Panc1 (cell line): ENCODE measurements at regions not wholly inside any gene's neighbourhood (a gene's known extent, or its start where the extent isn't known, plus 50 kb on each side); places are given as distances from the start of the nearest gene placed in this dataset.

ENCODE experiments used
- ATAC-seq: fragments of 200-7000 bp; cut with Tn5 transposase; 2 replicates; pipeline ENCODE4 v1.9.1; 2020; ENCODE audit warnings: mild to moderate bottlenecking, moderate library complexity
- BruUV-seq: library from RNA; stranded (reverse); fragments of 400-500 nt; replicated peaks from 2 replicates; lab custom pipeline; 2021; lab: Mats Ljungman, UMichigan
- CTCF ChIA-PET: fragments of 300-600 bp; sonication (Branson Sonifier 250); formaldehyde crosslinking; loops from one replicate; lab custom pipeline; 2022; ENCODE audit warnings: antibody characterized with exemption; lab: Charles Lee
- POLR2A ChIA-PET: fragments of 300-600 bp; sonication (Branson Sonifier 250); formaldehyde crosslinking; loops from one replicate; lab custom pipeline; 2022; ENCODE audit warnings: antibody characterized with exemption; lab: Charles Lee
- DNase-seq: peaks from one replicate; pipeline ENCODE4 v3.0.0-alpha.2; 2010; ENCODE audit warnings: low read depth, low spot score
- H3K27ac ChIP-seq: 2 replicates; pipeline ENCODE4 v1.5.1; 2011; ENCODE audit warnings: mild to moderate bottlenecking, low read length, inconsistent platforms
- H3K27me3 ChIP-seq: fragments of 200-500 bp; sonication (Bioruptor generic); 2 replicates; pipeline ENCODE4 v1.6.0; 2014; ENCODE audit warnings: low read length, inconsistent platforms; ENCODE audit not compliant: control insufficient read depth, insufficient read depth
- H3K36me3 ChIP-seq: fragments of 200-500 bp; sonication (Bioruptor generic); 2 replicates; pipeline ENCODE4 v1.5.1; 2014; ENCODE audit warnings: inconsistent platforms, mild to moderate bottlenecking, low read length, moderate library complexity; ENCODE audit not compliant: control insufficient read depth, insufficient read depth
- H3K4me1 ChIP-seq: 2 replicates; pipeline ENCODE4 v1.5.1; 2011; ENCODE audit warnings: inconsistent platforms, mild to moderate bottlenecking, low read length, moderate library complexity; ENCODE audit not compliant: control insufficient read depth, insufficient read depth
- H3K4me3 ChIP-seq, 2 experiments: 2 replicates each; pipeline ENCODE4 v1.5.1; 2011 to 2012; ENCODE audit warnings: low read depth in 2 of 2, low read length in 2 of 2, mild to moderate bottlenecking in 2 of 2, inconsistent platforms in 1 of 2, moderate library complexity in 1 of 2
- H3K9me3 ChIP-seq: fragments of 200-500 bp; sonication (Bioruptor generic); 2 replicates; pipeline ENCODE4 v1.5.1; 2014; ENCODE audit warnings: low read depth, mild to moderate bottlenecking, inconsistent platforms, low read length, moderate library complexity; ENCODE audit not compliant: control insufficient read depth, insufficient read depth
- POLR2AphosphoS5 ChIP-seq: IDR thresholded peaks from 2 replicates; pipeline ENCODE4 v1.6.1; 2012; ENCODE audit warnings: mild to moderate bottlenecking, low read depth, low read length, moderate library complexity
- SIN3A ChIP-seq: IDR thresholded peaks from 2 replicates; pipeline ENCODE4 v1.6.1; 2012; ENCODE audit warnings: low read depth, mild to moderate bottlenecking, low read length, moderate library complexity, borderline replicate concordance; ENCODE audit not compliant: insufficient read depth
- TCF7L2 ChIP-seq: IDR thresholded peaks from 2 replicates; pipeline ENCODE4 v1.6.1; 2011; ENCODE audit warnings: mild to moderate bottlenecking, low read depth, low read length, inconsistent platforms
- in situ Hi-C: cut with HindIII; loops from 2 replicates; pipeline ENCODE4 v1.10.0; 2016; ENCODE audit warnings: low sequenced_read_pairs, low pct_unique_long_range_greater_than_20kb
- intact Hi-C: fragments of 100-400 bp; cut with micrococcal nuclease; formaldehyde crosslinking; loops from one replicate; pipeline ENCODE4 v1.10.0; 2022; ENCODE audit not compliant: unreplicated experiment
- TF ChIP-seq, protein P1 (sequence below): fragments of 450-650 bp; IDR thresholded peaks from 2 replicates; pipeline ENCODE4 v1.5.1; 2017; ENCODE audit warnings: mild to moderate bottlenecking
- TF ChIP-seq, protein P2 (sequence below), 2 experiments: IDR thresholded peaks; 2 replicates each; pipeline ENCODE4 v1.6.1; 2011 to 2012; ENCODE audit warnings: low read depth in 2 of 2, control low read depth in 1 of 2, low read length in 1 of 2, mild to moderate bottlenecking in 1 of 2, moderate library complexity in 1 of 2; ENCODE audit not compliant: insufficient read depth in 1 of 2

DNA sequence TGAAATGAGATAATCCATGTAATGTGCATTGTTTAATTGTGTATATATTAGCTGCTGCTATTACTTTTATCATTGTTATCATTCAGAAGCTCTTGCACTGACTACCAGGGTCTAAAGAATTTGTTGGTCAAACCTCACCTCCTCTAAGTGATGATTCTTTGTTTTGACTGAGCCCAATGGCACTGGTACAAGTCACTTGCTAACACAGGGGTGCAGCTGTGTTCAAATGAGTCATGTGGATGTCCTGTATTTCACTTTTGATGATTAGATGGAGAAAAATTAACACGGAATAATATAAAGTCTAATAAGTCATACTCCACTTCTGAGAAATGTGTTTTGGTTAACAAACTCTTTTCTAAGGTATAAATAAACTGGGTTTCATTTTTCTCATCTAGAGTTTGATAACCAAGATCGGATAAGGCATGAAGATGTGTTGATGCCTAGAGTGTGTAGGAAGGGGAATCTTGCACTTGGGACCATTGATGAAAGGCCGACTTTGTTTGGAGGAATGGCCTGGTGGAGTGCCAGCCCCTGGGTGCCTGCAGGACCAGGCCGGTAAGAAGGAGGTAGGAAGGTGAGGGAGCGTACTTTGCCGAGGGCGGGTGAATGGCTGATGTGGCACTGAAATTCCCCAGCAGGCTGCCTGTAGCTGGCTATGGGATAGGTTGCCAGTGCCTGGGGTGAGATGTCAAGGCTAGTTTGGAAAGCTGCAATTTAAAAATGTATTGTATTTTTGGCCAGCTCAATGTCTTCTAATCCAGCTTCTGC is 244.7 kb upstream of the ZPLD1 start:
- Histone ChIP-seq H3K4me1 (no peaks in the 10 kb centered on the region), H3K9me3 (peaks cover 3% of the 10 kb centered on the region; the same call in 1 of the 2 replicates), H3K27me3 (no peaks in the 10 kb centered on the region), H3K4me3 (no peak overlapping the region), H3K36me3 (no peaks in the 10 kb centered on the region), H3K27ac (no peak overlapping the region)
- ChIA-PET CTCF (no interaction called here), POLR2A (interaction anchor here (0.7 kb wide), 1 partner anchor 72 kb away, joined by 3 read pairs; no protein-coding TSS in a partner anchor)
- TF ChIP-seq, protein P1, sequence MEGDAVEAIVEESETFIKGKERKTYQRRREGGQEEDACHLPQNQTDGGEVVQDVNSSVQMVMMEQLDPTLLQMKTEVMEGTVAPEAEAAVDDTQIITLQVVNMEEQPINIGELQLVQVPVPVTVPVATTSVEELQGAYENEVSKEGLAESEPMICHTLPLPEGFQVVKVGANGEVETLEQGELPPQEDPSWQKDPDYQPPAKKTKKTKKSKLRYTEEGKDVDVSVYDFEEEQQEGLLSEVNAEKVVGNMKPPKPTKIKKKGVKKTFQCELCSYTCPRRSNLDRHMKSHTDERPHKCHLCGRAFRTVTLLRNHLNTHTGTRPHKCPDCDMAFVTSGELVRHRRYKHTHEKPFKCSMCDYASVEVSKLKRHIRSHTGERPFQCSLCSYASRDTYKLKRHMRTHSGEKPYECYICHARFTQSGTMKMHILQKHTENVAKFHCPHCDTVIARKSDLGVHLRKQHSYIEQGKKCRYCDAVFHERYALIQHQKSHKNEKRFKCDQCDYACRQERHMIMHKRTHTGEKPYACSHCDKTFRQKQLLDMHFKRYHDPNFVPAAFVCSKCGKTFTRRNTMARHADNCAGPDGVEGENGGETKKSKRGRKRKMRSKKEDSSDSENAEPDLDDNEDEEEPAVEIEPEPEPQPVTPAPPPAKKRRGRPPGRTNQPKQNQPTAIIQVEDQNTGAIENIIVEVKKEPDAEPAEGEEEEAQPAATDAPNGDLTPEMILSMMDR: no peak
- TF ChIP-seq, protein P2, sequence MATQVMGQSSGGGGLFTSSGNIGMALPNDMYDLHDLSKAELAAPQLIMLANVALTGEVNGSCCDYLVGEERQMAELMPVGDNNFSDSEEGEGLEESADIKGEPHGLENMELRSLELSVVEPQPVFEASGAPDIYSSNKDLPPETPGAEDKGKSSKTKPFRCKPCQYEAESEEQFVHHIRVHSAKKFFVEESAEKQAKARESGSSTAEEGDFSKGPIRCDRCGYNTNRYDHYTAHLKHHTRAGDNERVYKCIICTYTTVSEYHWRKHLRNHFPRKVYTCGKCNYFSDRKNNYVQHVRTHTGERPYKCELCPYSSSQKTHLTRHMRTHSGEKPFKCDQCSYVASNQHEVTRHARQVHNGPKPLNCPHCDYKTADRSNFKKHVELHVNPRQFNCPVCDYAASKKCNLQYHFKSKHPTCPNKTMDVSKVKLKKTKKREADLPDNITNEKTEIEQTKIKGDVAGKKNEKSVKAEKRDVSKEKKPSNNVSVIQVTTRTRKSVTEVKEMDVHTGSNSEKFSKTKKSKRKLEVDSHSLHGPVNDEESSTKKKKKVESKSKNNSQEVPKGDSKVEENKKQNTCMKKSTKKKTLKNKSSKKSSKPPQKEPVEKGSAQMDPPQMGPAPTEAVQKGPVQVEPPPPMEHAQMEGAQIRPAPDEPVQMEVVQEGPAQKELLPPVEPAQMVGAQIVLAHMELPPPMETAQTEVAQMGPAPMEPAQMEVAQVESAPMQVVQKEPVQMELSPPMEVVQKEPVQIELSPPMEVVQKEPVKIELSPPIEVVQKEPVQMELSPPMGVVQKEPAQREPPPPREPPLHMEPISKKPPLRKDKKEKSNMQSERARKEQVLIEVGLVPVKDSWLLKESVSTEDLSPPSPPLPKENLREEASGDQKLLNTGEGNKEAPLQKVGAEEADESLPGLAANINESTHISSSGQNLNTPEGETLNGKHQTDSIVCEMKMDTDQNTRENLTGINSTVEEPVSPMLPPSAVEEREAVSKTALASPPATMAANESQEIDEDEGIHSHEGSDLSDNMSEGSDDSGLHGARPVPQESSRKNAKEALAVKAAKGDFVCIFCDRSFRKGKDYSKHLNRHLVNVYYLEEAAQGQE (IDR thresholded peaks at IDR 0.05; ENCODE audit: insufficient read depth in 1 of 2, low read depth in 2 of 2, low read length in 1 of 2): no peak
- TF ChIP-seq POLR2AphosphoS5 (no peak), TCF7L2 (no peak), SIN3A (no peak)
- BruUV-seq: no TSS peak
- DNase-seq: no peak
- no peak for ATAC-seq
- in situ Hi-C loops: no loop called here
- intact Hi-C loops: loop anchor here (10.0 kb wide), 1 partner anchor 175 kb away; no protein-coding TSS in a partner anchor

DNA sequence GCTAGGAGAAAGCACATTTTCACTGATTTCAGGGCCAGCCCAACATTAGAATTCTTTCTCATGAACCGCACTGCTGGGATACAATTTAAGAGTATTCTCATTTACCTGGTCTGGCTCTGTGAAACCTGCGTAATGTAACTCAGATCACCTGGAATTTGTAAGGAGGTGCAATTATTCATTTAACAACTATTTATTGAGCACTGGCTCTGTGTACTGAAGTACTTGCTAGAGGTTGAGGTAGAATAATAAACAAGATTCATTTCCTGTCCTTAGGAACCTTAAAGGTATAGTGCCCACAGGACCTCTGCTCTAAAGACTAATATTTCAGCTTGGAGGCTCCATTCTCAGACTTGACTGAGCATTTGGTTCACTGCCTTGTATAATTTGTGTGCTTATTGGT is 242.2 kb upstream of the ZPLD1 start:
- intact Hi-C loops: loop anchor here (10.0 kb wide), 1 partner anchor 178 kb away; no protein-coding TSS in a partner anchor
- Histone ChIP-seq H3K27ac (no peak overlapping the region), H3K4me1 (no peaks in the 10 kb centered on the region), H3K4me3 (no peak overlapping the region), H3K36me3 (no peaks in the 10 kb centered on the region), H3K27me3 (no peaks in the 10 kb centered on the region), H3K9me3 (no peaks in the 10 kb centered on the region)
- TF ChIP-seq, protein P1: no peak
- TF ChIP-seq SIN3A: no peak
- TF ChIP-seq, protein P2 (IDR thresholded peaks at IDR 0.05; ENCODE audit: insufficient read depth in 1 of 2, low read depth in 2 of 2, low read length in 1 of 2): no peak
- TF ChIP-seq TCF7L2: no peak
- TF ChIP-seq POLR2AphosphoS5: no peak
- DNase-seq (no peak), ATAC-seq (no peak)
- in situ Hi-C loops: no loop called here
- ChIA-PET CTCF (no interaction called here), POLR2A (no interaction called here)
- BruUV-seq: no TSS peak
